ENCODE measurements at regions not wholly inside any gene's neighbourhood (a gene's known extent, or its start where the extent isn't known, plus 50 kb on each side); places are given as distances from the start of the nearest gene placed in this dataset.

- no peak for TF ChIP-seq FOXP4 (CRISPR knock-in tag; IDR thresholded peaks at IDR 0.05)
- TF ChIP-seq ELF4 (CRISPR knock-in tag; IDR thresholded peaks at IDR 0.05; ENCODE audit: low read depth), result no peak
These were observed 1306.3 kb upstream of the EPHA6 start (continued) for GRCh38 chr3:95508124-95508523.

GRCh38 chr3:95511828-95512227 is 1302.6 kb upstream of the EPHA6 start:
- peaks cover 6% of the 10 kb centered on the region for H3K9me3 Mint-ChIP-seq
- H3K27ac Mint-ChIP-seq, result no peak overlapping the region
- no peak overlapping the region for H3K4me3 Mint-ChIP-seq
- TF ChIP-seq USF2 (CRISPR knock-in tag; IDR thresholded peaks at IDR 0.05), result no peak
- no peak for TF ChIP-seq ZNF396 (CRISPR knock-in tag; IDR thresholded peaks at IDR 0.05; ENCODE audit: borderline replicate concordance)
- TF ChIP-seq GTF2I (CRISPR knock-in tag; conservative IDR thresholded peaks at IDR 0.05), result no peak
- TF ChIP-seq ZBTB43 (CRISPR knock-in tag; IDR thresholded peaks at IDR 0.05), result no peak
- no peak for TF ChIP-seq MXD4 (CRISPR knock-in tag; IDR thresholded peaks at IDR 0.05; ENCODE audit: borderline replicate concordance)
- TF ChIP-seq FOXP1 (CRISPR knock-in tag; IDR thresholded peaks at IDR 0.05; ENCODE audit: borderline replicate concordance), result no peak
- no peak for TF ChIP-seq PREB (CRISPR knock-in tag; IDR thresholded peaks at IDR 0.05; ENCODE audit: borderline replicate concordance)
- TF ChIP-seq ZNF317 (CRISPR knock-in tag; IDR thresholded peaks at IDR 0.05; ENCODE audit: borderline replicate concordance, low read depth), result no peak
- DNase-seq (ENCODE audit: low spot score) (no peak), ATAC-seq (no peak)
- CTCF ChIA-PET, result no interaction called here
- H3K4me1 Mint-ChIP-seq, result peaks cover 2% of the 10 kb centered on the region
- peaks cover 13% of the 10 kb centered on the region for H3K36me3 Mint-ChIP-seq
- POLR2A ChIA-PET, result no interaction called here
- no peaks in the 10 kb centered on the region for H3K27me3 Mint-ChIP-seq (ENCODE audit: low read depth)

- H3K4me3 Mint-ChIP-seq, result no peak overlapping the region
- H3K27ac Mint-ChIP-seq, result no peak overlapping the region
- no peaks in the 10 kb centered on the region for H3K27me3 Mint-ChIP-seq (ENCODE audit: low read depth)
- no peak for DNase-seq (ENCODE audit: low spot score)
- CTCF ChIA-PET, result no interaction called here
- no peak for ATAC-seq
- peaks cover 8% of the 10 kb centered on the region for H3K36me3 Mint-ChIP-seq
- no peaks in the 10 kb centered on the region for H3K4me1 Mint-ChIP-seq
- POLR2A ChIA-PET, result no interaction called here
- H3K9me3 Mint-ChIP-seq, result peaks cover 3% of the 10 kb centered on the region
- TF ChIP-seq JAZF1 (CRISPR knock-in tag; IDR thresholded peaks at IDR 0.05) (no peak), SP1 (CRISPR knock-in tag; conservative IDR thresholded peaks at IDR 0.05) (no peak), GRHL2 (CRISPR knock-in tag; IDR thresholded peaks at IDR 0.05; ENCODE audit: insufficient replicate concordance, severe bottlenecking) (no peak), ZNF416 (CRISPR knock-in tag; IDR thresholded peaks at IDR 0.05) (no peak), FOXK1 (CRISPR knock-in tag; IDR thresholded peaks at IDR 0.05) (no peak), CTCF (IDR thresholded peaks at IDR 0.05) (no peak), HMGXB4 (CRISPR knock-in tag; IDR thresholded peaks at IDR 0.05) (no peak), TEAD1 (CRISPR knock-in tag; IDR thresholded peaks at IDR 0.05) (no peak), NFYB (CRISPR knock-in tag; conservative IDR thresholded peaks at IDR 0.05; ENCODE audit: low read depth) (no peak), CREB1 (CRISPR knock-in tag; IDR thresholded peaks at IDR 0.05) (no peak), SMAD4 (CRISPR knock-in tag; IDR thresholded peaks at IDR 0.05) (no peak), ATF1 (CRISPR knock-in tag; IDR thresholded peaks at IDR 0.05) (no peak), ZSCAN18 (CRISPR knock-in tag; IDR thresholded peaks at IDR 0.05) (no peak), ZNF396 (CRISPR knock-in tag; IDR thresholded peaks at IDR 0.05; ENCODE audit: borderline replicate concordance) (no peak)
These were observed 1300.1 kb upstream of the EPHA6 start for GRCh38 chr3:95514260-95514659.

Measured in WTC11 (cell line).